Ovary (tissue), 7 donors: ENCODE measurements at regions not wholly inside any gene's neighbourhood (a gene's known extent, or its start where the extent isn't known, plus 50 kb on each side); places are given as distances from the start of the nearest gene placed in this dataset.
"Not testable (repeated sequence)": the region's sequence is repeated elsewhere in the genome, so short reads cannot be mapped to it uniquely, and the experiment has no call there.

Source experiments
- DNase-seq, 5 donors: peaks; one replicate each; pipeline ENCODE4 v3.0.0-alpha.2; 2019 to 2020
- H3K27ac ChIP-seq, 2 donors: fragments of 200-600 bp; one replicate each; pipeline versions ENCODE4 v1.5.1 to v1.8.0; 2019 to 2022
- H3K27me3 ChIP-seq: fragments of 200-600 bp; one replicate; pipeline ENCODE4 v1.8.0; 2022
- H3K36me3 ChIP-seq: fragments of 200-600 bp; sonication (generic); one replicate; pipeline ENCODE4 v1.5.1; 2019
- H3K4me1 ChIP-seq: one replicate; pipeline ENCODE4 v1.8.1; 2013; ENCODE audit warnings: mild to moderate bottlenecking, moderate library complexity; ENCODE audit not compliant: insufficient read depth
- H3K4me3 ChIP-seq: fragments of 200-600 bp; sonication (generic); one replicate; pipeline ENCODE4 v1.5.1; 2017
- H3K9me3 ChIP-seq, 2 donors: fragments of 200-600 bp in 1 of 2; sonication (generic) in 1 of 2; one replicate each; pipeline versions ENCODE4 v1.5.1 to v1.8.1; 2013 to 2019; ENCODE audit warnings: mild to moderate bottlenecking in 1 of 2, moderate library complexity in 1 of 2
- CTCF ChIP-seq, 3 donors: fragments of 450-650 bp in 2 of 3; fragments of 200-600 bp in 1 of 3; IDR thresholded peaks; one replicate each; pipeline versions ENCODE4 v1.5.1 to v1.8.0; 2016 to 2022; ENCODE audit warnings: antibody characterized with exemption in 3 of 3, mild to moderate bottlenecking in 1 of 3
- EP300 ChIP-seq: sonication (generic); formaldehyde crosslinking; IDR thresholded peaks from one replicate; pipeline ENCODE4 v1.6.1; 2017; ENCODE audit warnings: antibody characterized with exemption
- POLR2A ChIP-seq: fragments of 450-650 bp; IDR thresholded peaks from one replicate; pipeline ENCODE4 v1.6.1; 2017; ENCODE audit warnings: antibody characterized with exemption, mild to moderate bottlenecking, moderate library complexity
- WGBS, 3 donors: extraction: QIAGEN DNeasy Blood & Tissue Kit in 1 of 3; methylation state at CpG; one replicate each; pipeline versions ENCODE4 v1.1.5 to v1.1.7; 2013 to 2017; 5-methylcytosine and 5-hydroxymethylcytosine counted together
- intact Hi-C, 4 donors: fragments of 100-400 bp; cut with DNase I; formaldehyde crosslinking; loops; one replicate each; pipeline versions ENCODE4 v1.11.0 to v1.15.1; 2022 to 2023
- donor health status: DM: no; HTN: no; CAD: no; lungs with moderate emphysema.
- donor health status: DM: no; HTN: no; CAD: no.
- donor health status: Bipolar disorder and iron deficiency.
- donor health status: DM: no; HTN: no; CAD: no.
- donor health status: DM: yes; HTN: yes; CAD: no.

- Histone ChIP-seq H3K27ac (no peak overlapping the region), H3K4me1 (no peaks in the 10 kb centered on the region), H3K27me3 (no peaks in the 10 kb centered on the region), H3K9me3 (no peaks in the 10 kb centered on the region), H3K36me3 (no peaks in the 10 kb centered on the region), H3K4me3 (no peak overlapping the region)
- TF ChIP-seq CTCF (IDR thresholded peaks at IDR 0.05) (no peak), EP300 (no peak), POLR2A (no peak)
- intact Hi-C loops = no loop called here
- DNase-seq = no peak
- WGBS, 3 donors = 58 to 83% (median 71%) methylated on average over 2 of the region's 2 CpGs
Measured at GRCh38 chr15:91413142-91413541, 313.1 kb downstream of the SV2B start.

GRCh38 chr15:91414124-91414523, 314.1 kb downstream of the SV2B start:
- no peak overlapping the region for H3K27ac ChIP-seq
- H3K27me3 ChIP-seq = no peaks in the 10 kb centered on the region
- H3K9me3 ChIP-seq = no peaks in the 10 kb centered on the region
- no peaks in the 10 kb centered on the region for H3K4me1 ChIP-seq
- intact Hi-C loops = no loop called here
- H3K4me3 ChIP-seq = no peak overlapping the region
- TF ChIP-seq POLR2A = no peak
- no peak for TF ChIP-seq EP300
- no peak for TF ChIP-seq CTCF (IDR thresholded peaks at IDR 0.05)
- no peaks in the 10 kb centered on the region for H3K36me3 ChIP-seq
- DNase-seq = no peak
- WGBS, 3 donors = 87 to 90% (median 88%) methylated on average over 2 of the region's 2 CpGs

- DNase-seq, H3K9me3 ChIP-seq, H3K36me3 ChIP-seq, intact Hi-C loops, H3K27me3 ChIP-seq, H3K4me1 ChIP-seq, H3K4me3 ChIP-seq, H3K27ac ChIP-seq: not testable (repeated sequence)
- WGBS, 3 donors = 86 to 91% (median 88%) methylated on average over 4 of the region's 4 CpGs
Measured at GRCh38 chr15:91415258-91415657, 315.2 kb downstream of the SV2B start.

GRCh38 chr15:91420689-91421088, 320.6 kb downstream of the SV2B start:
- H3K36me3 ChIP-seq = no peaks in the 10 kb centered on the region
- no peaks in the 10 kb centered on the region for H3K4me1 ChIP-seq
- H3K4me3 ChIP-seq = no peak overlapping the region
- no peaks in the 10 kb centered on the region for H3K27me3 ChIP-seq
- TF ChIP-seq POLR2A = no peak
- no peak for TF ChIP-seq EP300
- TF ChIP-seq CTCF (IDR thresholded peaks at IDR 0.05) = no peak
- no peaks in the 10 kb centered on the region for H3K9me3 ChIP-seq
- WGBS, 3 donors = 53 to 67% (median 61%) methylated on average over 2 of the region's 2 CpGs
- intact Hi-C loops = no loop called here
- no peak for DNase-seq
- H3K27ac ChIP-seq = no peak overlapping the region

- intact Hi-C loops = no loop called here
- TF ChIP-seq EP300 (no peak), POLR2A (no peak), CTCF (IDR thresholded peaks at IDR 0.05) (no peak)
- Histone ChIP-seq H3K4me1 (no peaks in the 10 kb centered on the region), H3K27ac (no peak overlapping the region), H3K9me3 (no peaks in the 10 kb centered on the region), H3K36me3 (no peaks in the 10 kb centered on the region), H3K4me3 (no peak overlapping the region), H3K27me3 (no peaks in the 10 kb centered on the region)
- DNase-seq = no peak
- WGBS, 3 donors = 8 to 13% (median 9%) methylated on average over 1 of the region's 1 CpG
Measured at GRCh38 chr15:91422797-91423196, 322.7 kb downstream of the SV2B start.
